Glutamatergic neuron (in vitro differentiated cells): ENCODE measurements at regions not wholly inside any gene's neighbourhood (a gene's known extent, or its start where the extent isn't known, plus 50 kb on each side); places are given as distances from the start of the nearest gene placed in this dataset.

Experiments
- DNase-seq: peaks from one replicate; pipeline ENCODE4 v3.0.0; 2022
- H3K27ac Mint-ChIP-seq: one replicate; pipeline ENCODE4 v1.8.0; 2020; ENCODE audit warnings: mild to moderate bottlenecking, mixed read lengths, inconsistent platforms; ENCODE audit not compliant: unreplicated experiment
- H3K27me3 Mint-ChIP-seq: one replicate; pipeline ENCODE4 v1.8.0; 2020; ENCODE audit warnings: mild to moderate bottlenecking, moderate library complexity, mixed read lengths, inconsistent platforms; ENCODE audit not compliant: unreplicated experiment
- H3K36me3 Mint-ChIP-seq: one replicate; pipeline ENCODE4 v1.8.0; 2020; ENCODE audit warnings: mild to moderate bottlenecking, mixed read lengths, inconsistent platforms; ENCODE audit not compliant: unreplicated experiment
- H3K4me1 Mint-ChIP-seq: one replicate; pipeline ENCODE4 v1.8.0; 2020; ENCODE audit warnings: mild to moderate bottlenecking, low read depth, mixed read lengths, inconsistent platforms; ENCODE audit not compliant: unreplicated experiment
- H3K4me3 Mint-ChIP-seq: one replicate; pipeline ENCODE4 v1.8.0; 2020; ENCODE audit warnings: mild to moderate bottlenecking, mixed read lengths, inconsistent platforms; ENCODE audit not compliant: unreplicated experiment
- H3K9me3 Mint-ChIP-seq: one replicate; pipeline ENCODE4 v1.8.0; 2020; ENCODE audit warnings: mild to moderate bottlenecking, moderate library complexity, mixed read lengths, inconsistent platforms; ENCODE audit not compliant: unreplicated experiment
- CTCF ChIP-seq: fragments of 200-600 bp; sonication (generic); IDR thresholded peaks from one replicate; pipeline ENCODE4 v1.5.0; 2021; ENCODE audit not compliant: partially characterized antibody, unreplicated experiment

- H3K4me3 Mint-ChIP-seq, result no peak overlapping the region
- peaks cover 11% of the 10 kb centered on the region for H3K4me1 Mint-ChIP-seq
- H3K36me3 Mint-ChIP-seq, result no peaks in the 10 kb centered on the region
- no peak overlapping the region for H3K27ac Mint-ChIP-seq
- H3K27me3 Mint-ChIP-seq, result peaks cover 1% of the 10 kb centered on the region
- DNase-seq, result no peak
- no peaks in the 10 kb centered on the region for H3K9me3 Mint-ChIP-seq
- TF ChIP-seq CTCF, result no peak
These were observed 1042.9 kb downstream of the UQCRFS1 start for GRCh38 chr19:28170066-28170465.

- Mint-ChIP-seq H3K4me1 (peaks cover 11% of the 10 kb centered on the region), H3K36me3 (no peaks in the 10 kb centered on the region), H3K4me3 (no peak overlapping the region), H3K9me3 (no peaks in the 10 kb centered on the region), H3K27me3 (peaks cover 1% of the 10 kb centered on the region), H3K27ac (no peak overlapping the region)
- TF ChIP-seq CTCF, result no peak
- DNase-seq, result no peak
These were observed 1043.6 kb downstream of the UQCRFS1 start for GRCh38 chr19:28169168-28169887.

GRCh38 chr19:28168557-28168956 lies 1044.4 kb downstream of the UQCRFS1 start:
- Mint-ChIP-seq H3K9me3 (no peaks in the 10 kb centered on the region), H3K27ac (no peak overlapping the region), H3K27me3 (peaks cover 1% of the 10 kb centered on the region), H3K4me3 (no peak overlapping the region), H3K4me1 (peaks cover 11% of the 10 kb centered on the region), H3K36me3 (no peaks in the 10 kb centered on the region)
- DNase-seq, result no peak
- TF ChIP-seq CTCF, result no peak

- no peak overlapping the region for H3K4me3 Mint-ChIP-seq
- no peak overlapping the region for H3K27ac Mint-ChIP-seq
- no peak for DNase-seq
- no peak for TF ChIP-seq CTCF
- no peaks in the 10 kb centered on the region for H3K36me3 Mint-ChIP-seq
- H3K27me3 Mint-ChIP-seq, result peaks cover 1% of the 10 kb centered on the region
- peaks cover 11% of the 10 kb centered on the region for H3K4me1 Mint-ChIP-seq
- no peaks in the 10 kb centered on the region for H3K9me3 Mint-ChIP-seq
These were observed 1046.9 kb downstream of the UQCRFS1 start for GRCh38 chr19:28166025-28166424.

GRCh38 chr19:28164214-28164613 lies 1048.7 kb downstream of the UQCRFS1 start:
- Mint-ChIP-seq H3K4me3 (no peak overlapping the region), H3K27me3 (peaks cover 1% of the 10 kb centered on the region), H3K4me1 (peaks cover 6% of the 10 kb centered on the region), H3K36me3 (no peaks in the 10 kb centered on the region), H3K9me3 (no peaks in the 10 kb centered on the region), H3K27ac (no peak overlapping the region)
- no peak for DNase-seq
- TF ChIP-seq CTCF, result no peak
